GM12874 (cell line): ENCODE measurements at regions not wholly inside any gene's neighbourhood (a gene's known extent, or its start where the extent isn't known, plus 50 kb on each side); places are given as distances from the start of the nearest gene placed in this dataset.

Experiments used
- CTCF ChIP-seq: IDR thresholded peaks from 2 replicates; pipeline ENCODE4 v1.5.1; 2011; ENCODE audit warnings: low read depth, mild to moderate bottlenecking, control low read depth, low read length, moderate library complexity; ENCODE audit not compliant: insufficient read depth

- no peak for TF ChIP-seq CTCF
These were observed 149.9 kb upstream of the RGS18 start for GRCh38 chr1:192008281-192008825.

GRCh38 chr1:192010406-192010805 is 147.9 kb upstream of the RGS18 start:
- no peak for TF ChIP-seq CTCF

- no peak for TF ChIP-seq CTCF
These were observed 146.7 kb upstream of the RGS18 start for GRCh38 chr1:192011525-192011924.

- no peak for TF ChIP-seq CTCF
These were observed 135.4 kb upstream of the RGS18 start for GRCh38 chr1:192022827-192023226.

- TF ChIP-seq CTCF, result no peak
These were observed 133.4 kb upstream of the RGS18 start for GRCh38 chr1:192024881-192025280.

- TF ChIP-seq CTCF, result no peak
These were observed 119.7 kb upstream of the RGS18 start for GRCh38 chr1:192038567-192038966.

GRCh38 chr1:192045131-192045530 is 113.1 kb upstream of the RGS18 start:
- no peak for TF ChIP-seq CTCF
